Right ventricle myocardium superior (tissue), 1 donor: ENCODE measurements at regions not wholly inside any gene's neighbourhood (a gene's known extent, or its start where the extent isn't known, plus 50 kb on each side); places are given as distances from the start of the nearest gene placed in this dataset.
A peak's percentile ranks its signal among the peaks of the same experiment; 100 is the strongest.

Source experiments
- ATAC-seq: fragments of 200-7000 bp; cut with Tn5 transposase; one replicate; pipeline ENCODE4 v1.9.1; 2020; ENCODE audit warnings: mild to moderate bottlenecking; ENCODE audit not compliant: poor library complexity
- DNase-seq: peaks from one replicate; pipeline ENCODE4 v3.0.0-alpha.2; 2020
- intact Hi-C: fragments of 100-400 bp; cut with DNase I; formaldehyde crosslinking; loops from one replicate; pipeline ENCODE4 v1.11.2; 2022
- donor health status: DM: no; HTN: yes; CAD: no; lungs with severe emphysema.

DNA sequence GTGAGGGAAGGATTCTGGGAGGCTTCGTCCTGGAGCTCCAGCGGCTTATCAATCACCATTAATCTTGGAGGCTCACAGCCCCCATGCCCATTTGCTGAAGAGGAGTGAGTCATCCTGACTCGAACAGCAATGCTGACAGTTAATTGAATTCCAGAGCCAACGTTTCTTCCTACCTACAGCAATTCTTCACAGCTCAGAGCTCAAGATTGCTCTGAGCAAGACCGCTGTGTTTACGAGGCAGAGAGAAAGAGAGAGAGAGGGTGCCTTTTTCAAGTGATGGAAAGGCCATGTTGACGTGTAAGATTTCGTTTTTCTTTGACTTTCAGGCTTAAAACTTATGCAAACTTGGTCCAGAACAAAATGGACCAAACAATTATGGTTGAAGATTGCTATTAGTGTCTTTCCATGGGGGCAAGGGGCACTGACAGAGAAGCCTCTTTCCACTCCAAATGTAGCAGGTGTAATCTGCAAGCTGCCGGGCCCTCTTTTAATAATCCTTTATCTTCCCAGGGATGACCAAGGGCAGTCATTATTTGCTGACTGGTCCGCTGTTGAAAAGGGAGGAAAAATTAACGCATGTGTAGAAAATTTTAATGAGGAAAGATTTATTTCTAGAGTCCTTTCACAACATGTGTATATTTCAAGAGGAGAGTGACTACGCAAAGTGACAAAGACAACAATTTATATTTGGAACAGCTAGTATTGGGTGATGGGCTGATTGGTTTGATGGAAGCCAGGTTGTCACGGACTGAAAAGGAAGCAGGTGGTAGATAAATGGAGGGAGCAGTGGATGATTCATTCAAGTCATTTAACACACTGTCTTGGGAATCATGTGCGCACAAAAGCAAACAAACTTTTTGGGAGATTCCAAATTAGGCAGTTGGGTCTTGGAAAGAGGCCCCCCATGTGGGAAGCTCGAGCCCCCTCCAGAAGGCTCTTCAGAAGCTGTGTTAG lies 136.1 kb upstream of the IRF2BP2 start:
- ATAC-seq = no peak
- no peak for DNase-seq
- intact Hi-C loops = no loop called here

DNA sequence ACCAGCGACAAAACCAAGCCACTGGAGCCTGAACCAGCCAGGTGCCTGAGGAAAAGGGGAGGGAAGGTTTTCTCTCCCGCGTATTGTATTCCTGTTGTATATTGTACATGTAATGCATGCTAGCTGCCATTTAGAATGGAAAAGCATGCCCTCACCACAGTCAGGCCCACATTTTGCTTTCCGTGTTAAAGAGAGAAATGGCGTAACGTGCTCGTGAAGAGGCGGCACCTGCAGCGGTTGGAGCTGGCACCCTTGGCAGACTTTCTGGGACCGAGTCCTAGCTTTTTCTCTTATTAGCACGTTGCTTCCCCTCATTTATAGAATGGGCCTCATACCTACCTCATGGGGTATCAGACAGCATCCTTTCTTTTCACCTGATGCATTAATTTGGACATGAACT lies 135.3 kb upstream of the IRF2BP2 start:
- no peak for DNase-seq
- intact Hi-C loops = no loop called here

DNA sequence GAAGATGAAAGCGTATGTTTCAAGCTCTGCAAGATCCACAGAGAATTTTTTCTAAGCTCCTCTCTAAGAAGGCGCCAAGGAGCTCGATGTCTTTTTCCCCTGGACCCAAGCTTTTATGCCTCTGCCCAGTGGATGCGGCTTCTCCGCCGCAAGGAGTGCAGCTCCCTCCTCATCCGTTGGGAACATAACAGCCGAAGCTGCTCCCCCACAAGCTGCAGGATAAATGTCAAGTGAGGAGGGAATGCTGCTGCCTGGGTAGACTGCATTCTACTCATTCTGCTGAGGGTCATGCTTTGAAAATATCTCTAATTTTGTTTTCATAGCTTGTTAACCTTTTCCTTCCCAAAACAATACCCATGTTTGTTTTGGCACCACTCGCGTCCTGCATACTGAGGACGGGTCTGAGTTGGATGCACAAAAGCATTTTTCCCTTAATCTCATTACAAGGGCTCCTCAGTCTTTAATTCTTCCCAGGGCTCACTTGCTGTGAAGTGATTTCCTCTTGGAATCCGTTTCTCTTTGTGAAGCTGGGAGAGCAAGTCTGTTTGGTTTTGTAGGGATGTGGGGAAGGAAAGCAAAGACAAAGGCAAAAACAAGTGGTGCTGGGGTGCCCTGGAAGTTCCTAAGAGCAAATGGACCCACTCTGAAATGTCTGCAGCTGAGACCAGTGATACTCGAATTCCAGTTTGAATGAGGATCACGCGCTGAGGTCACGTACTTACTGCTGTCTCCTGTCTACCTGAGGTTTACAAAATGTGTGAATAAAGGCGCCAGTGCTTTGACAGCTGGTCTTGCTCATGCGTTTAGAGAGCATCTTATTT lies 134.0 kb upstream of the IRF2BP2 start:
- peak; percentile 61 for ATAC-seq
- intact Hi-C loops = no loop called here
- no peak for DNase-seq

More for the DNA sequence above, 135.3 kb upstream of the IRF2BP2 start:
- no peak for ATAC-seq

DNA sequence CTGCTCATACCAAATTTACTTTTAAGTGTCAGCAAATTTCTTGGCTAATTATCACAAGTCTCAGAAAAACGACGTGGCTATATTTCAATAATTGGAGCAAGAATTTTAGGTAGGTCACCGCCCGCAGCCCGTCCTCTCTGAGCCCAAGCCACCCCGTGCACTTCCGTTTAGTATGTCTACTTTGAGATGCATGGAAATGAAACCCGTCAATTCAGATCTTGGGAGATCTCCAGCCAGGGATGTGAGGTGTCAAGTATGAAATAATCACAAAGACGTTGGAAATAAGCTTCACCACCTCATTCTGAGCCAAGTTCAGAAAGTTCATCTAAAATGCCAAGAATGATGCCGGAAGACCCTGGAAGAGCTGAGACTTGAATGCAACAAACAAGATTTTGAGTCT lies 132.6 kb upstream of the IRF2BP2 start:
- DNase-seq = no peak
- ATAC-seq = no peak
- intact Hi-C loops = no loop called here

DNA sequence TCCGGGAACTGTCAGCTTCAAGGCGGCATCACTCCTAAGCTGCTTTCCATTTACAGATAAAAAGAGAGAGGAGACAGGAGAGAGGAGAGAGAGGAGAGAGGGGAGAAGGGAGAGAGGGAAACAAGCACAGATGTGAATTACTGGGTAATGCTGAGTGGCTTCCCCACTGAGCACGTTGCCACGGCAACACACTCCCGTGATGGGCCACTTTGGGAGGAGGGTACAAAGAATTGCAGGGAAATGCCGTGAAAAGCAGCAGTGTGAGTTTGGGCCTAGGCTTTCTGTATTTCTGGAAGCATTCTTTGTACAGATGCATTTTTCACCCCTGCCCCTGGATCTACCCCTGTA lies 128.0 kb upstream of the IRF2BP2 start:
- intact Hi-C loops = no loop called here
- no peak for DNase-seq
- ATAC-seq = no peak

DNA sequence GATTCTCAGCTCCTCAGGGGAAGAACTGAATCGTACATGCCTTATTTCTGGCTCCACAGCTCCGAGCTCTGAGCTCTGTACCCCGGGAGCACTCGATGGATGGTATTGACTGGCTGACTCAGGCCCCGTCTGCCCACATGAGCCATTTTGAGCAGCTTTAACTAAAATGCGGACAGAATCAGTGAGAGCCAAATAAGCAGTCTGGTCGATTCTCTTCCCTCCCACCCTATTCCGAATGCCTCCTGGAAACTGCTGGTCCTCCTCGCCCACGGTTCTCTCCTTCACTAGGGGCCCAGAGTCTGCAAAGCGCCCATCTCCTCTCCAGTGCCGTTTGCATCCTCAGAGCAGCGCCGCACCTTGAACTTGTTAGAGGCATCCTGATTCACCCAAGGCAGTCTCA lies 125.9 kb upstream of the IRF2BP2 start:
- intact Hi-C loops = no loop called here
- no peak for ATAC-seq
- no peak for DNase-seq

DNA sequence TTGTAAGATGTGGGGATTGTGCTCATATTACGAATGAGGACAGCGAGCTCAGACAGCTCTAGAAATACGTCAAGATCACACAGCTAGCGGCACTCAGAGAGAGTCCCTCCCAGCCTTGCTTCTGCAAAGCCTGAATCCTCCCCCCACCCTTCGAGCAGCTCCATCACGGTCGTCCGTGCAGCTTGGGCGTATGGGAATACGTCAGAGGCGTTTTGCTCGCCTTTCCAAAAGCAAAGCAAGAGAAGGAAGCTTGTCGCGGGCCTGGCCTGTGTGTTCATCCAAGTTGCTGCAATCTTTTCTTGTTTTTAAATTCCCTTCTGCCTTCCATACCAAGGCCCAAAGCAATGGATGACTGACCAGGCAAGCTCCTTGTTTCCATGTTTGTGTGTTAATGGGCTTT lies 125.5 kb upstream of the IRF2BP2 start:
- no peak for ATAC-seq
- DNase-seq = no peak
- intact Hi-C loops = no loop called here

DNA sequence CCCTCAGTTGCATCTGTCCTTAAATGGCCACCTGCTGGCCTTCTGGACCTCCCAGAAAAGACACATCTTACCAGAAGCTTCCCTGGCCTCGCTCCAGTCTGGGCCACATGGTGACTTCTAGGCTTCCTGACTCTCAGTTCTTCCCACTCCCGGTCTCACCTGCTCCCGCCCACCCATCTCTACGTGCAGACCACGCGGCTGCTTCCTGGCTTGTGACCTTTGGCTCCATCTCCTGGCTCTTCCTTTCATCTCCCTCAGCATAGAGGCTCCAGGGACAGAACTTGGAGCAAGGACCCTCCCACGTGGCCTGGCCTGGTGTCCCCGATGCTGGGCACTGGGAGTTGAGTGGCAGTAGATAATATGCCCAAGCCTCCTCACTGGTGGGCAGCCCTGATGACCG lies 124.9 kb upstream of the IRF2BP2 start:
- DNase-seq (no peak), ATAC-seq (no peak)
- intact Hi-C loops = no loop called here

DNA sequence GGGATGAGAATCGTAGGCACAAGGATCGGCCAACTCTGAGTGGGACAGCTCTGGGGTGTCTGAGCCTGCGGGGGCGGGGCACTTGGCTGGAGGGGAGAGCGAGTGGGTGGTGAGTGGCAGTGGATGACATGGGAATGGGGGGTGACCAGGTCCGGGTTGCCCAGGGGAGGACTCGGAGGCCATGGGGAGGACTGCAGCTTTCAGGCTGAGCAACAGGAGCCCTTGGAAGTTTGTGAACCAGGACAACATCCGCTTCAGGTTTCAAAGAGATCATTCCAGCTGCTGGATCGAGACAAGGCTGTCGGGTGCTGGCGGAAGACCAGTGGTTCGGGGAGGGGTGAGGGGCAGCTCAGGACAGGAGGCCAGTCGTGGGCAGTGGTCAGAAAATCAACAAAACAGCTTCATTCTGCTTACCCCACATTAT lies 124.4 kb upstream of the IRF2BP2 start:
- intact Hi-C loops = no loop called here

DNA sequence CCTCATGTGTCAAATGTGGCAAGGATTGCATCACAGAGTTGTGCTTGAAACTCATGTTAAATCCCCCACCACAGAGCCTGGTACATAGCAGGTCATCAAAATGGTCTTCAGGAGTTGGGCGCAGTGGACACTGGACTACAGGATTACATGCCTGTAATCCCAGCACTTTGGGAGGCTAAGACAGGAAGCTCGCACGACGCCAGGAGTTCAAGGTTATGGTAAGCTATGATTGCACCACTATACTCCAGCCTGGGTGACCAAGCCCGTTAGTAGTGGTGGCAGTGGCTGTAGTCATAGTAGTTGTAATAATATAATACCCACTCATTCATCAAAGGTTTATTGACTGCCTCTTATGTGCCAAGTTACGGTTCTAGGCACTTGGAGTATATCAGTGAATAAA lies 123.4 kb upstream of the IRF2BP2 start:
- intact Hi-C loops = no loop called here
- ATAC-seq = no peak
- no peak for DNase-seq

More for the DNA sequence above, 124.4 kb upstream of the IRF2BP2 start:
- no peak for ATAC-seq
- DNase-seq = no peak

DNA sequence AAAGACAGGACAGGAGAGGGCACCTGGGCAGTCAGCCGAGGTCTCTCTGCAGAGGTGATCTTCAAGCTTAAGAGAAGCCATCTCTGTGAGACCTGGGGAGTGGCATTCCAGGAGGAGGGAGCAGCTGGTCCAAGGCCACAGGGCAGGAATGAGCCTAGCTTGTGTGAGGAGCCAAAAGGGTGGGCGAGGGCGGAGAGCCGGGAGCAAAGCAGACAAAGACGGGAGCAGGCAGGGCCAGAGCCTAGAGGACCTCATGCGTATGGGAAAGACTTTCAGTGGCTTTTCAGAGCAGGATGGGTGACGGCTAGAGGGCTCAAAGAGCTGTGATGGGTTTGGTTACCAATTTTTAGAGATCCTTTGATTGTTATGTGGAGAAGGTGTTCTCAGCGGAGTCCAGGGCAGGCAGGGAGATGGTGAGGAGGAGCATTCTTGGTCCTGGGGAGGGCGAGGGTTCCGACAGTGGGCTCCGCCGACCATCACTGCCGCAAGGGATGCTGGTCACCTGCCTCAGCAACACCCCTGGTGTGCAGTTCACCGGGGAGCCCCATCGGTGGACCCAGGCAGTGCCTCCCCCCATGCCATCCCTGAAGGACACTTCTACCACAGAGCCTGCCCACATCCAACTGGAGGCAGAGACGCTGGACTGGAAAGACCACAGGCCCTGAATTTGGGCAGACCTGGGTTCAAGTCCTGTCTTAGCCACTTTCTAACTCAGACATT lies 122.9 kb upstream of the IRF2BP2 start:
- intact Hi-C loops = no loop called here
- ATAC-seq (no peak), DNase-seq (no peak)

DNA sequence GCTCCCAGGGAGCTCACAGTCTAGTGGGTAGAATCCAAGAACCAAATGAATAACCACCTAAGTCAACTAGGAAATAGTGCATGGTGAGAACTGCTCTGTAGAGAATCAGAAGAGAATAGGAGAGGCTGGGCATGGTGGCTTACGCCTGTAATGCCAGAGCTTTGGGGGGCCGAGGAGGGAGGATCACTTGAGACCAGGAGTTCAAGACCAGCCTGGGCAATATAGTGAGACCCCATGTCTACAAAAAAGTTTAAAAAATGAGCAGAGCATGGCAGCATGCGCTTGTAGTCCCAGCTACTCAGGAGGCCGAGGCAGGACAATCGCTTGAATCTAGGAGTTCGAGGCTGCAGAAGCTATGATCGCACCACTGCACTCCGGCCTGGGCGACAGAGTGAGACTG lies 122.3 kb upstream of the IRF2BP2 start:
- intact Hi-C loops = no loop called here
- DNase-seq = no peak
- ATAC-seq = no peak

DNA sequence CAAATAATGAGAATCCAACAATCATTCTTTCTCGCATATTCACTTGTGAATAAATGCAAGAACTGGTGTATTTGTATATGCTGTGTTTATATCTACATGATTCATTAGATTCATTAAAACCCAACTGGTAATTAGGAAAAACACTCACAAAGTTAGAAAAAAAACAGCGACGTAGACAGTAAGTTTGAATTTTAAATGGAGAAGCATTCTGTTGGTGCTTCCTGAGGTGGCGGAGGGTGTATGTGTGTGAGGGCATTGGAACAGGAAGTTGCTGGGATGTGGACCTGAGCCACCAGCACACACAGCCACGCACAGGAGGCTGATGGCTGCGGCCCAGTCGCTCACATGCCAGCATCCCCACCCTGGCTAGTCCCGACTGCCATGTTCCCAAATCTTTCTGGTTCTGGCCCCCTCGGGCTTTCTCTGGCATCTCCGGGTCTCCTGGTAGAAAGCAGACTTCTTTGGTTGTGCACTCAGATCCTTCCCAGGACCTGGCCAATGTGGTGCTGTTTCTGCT lies 121.6 kb upstream of the IRF2BP2 start:
- intact Hi-C loops = no loop called here
- no peak for DNase-seq
- ATAC-seq = peak; percentile 53

DNA sequence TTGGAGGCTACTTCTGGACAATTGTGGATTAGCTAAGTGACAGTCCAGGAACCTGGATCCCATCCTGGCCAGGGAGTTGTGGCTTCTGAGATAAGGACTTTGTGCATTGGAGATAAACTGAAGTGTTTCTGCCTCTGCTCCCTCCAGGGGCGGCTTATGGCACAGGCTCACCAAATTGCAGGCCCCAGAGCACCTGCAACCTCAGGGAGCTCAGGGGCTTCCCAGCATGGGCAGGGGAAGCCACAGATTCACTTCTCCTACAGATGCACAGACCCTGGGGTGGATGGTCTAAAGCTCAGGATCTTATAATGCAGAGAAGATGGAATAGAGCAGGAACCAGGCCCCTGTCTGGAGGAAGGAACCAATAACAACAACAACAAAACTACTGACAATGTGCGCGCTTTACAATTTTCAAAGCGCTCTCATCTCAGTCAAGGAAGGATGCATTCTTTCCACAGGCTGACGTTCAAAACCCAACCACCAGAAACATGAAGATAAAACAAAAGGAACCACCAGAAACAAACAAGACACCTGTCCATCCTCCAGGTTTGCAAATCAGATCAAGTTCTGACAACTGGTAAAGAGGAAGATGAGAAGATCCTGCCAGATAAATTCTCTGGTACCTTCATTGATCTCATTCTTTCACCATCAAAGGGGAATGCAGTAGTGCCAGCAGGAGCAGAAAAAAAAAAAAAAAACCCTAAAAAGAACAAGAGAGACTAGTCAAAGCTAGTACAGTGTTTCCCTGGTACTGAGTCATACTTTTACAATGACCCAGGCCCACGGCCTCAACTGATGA lies 121.0 kb upstream of the IRF2BP2 start:
- DNase-seq (no peak), ATAC-seq (no peak)
- intact Hi-C loops = no loop called here

DNA sequence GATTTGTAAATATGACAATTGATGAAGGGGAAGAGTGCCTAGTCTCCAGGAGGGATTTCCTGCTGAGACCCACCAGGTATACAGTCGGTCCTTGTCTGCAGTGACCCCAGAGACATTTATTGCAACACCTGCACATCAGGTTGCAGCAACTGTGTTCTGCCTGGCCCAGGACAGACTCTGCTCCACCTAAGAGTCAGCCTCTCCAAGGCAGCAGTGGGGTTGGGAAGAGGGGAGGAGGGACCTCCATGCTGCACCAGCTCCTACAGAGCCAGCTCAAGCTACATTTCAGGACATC lies 120.4 kb upstream of the IRF2BP2 start:
- no peak for ATAC-seq

DNA sequence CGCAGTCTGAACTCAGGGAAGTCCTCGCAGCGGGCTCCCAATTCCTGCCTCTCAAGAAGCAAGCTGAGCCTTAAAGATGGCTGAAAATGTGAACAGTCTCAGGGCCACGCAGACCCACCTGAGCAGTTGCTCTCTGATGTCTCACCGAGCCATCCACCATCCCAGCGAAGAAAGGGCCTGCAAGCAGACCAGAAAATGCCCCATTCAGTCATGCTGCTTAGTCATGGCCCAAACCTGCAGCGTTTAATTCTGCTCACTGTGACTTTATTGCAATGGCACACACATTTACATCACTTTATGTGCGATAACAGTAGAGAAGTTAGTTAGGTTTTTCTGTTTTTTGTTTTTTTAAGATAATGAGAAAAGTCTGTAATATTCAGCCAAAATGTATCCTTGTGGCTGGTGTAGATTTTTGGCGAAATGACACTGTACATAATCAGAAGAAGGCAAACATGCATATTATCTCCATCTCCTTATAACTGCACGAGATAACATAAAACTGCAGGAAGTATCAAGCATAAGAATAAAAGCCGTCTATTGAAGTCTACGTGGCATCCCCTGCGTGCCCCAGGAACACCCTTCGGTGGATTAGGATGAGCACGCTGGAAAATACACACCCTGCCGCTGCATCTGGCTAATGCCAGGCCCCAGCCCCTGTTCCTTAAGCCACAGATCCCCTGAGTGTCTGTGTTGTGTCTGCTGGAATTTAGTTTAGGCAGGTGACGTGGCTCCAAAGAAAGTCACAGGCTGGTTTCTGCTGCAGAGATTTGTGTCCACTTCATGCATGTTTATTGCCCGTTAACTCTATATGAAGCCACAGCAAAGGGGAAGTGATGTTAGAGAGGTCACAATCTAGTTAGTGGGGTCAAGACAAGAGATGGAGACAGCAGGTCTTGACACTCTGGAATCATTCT lies 119.8 kb upstream of the IRF2BP2 start:
- intact Hi-C loops = loop anchor here (10.0 kb wide), 3 partner anchors 155 to 235 kb away; no protein-coding TSS in a partner anchor
- DNase-seq = no peak
- no peak for ATAC-seq

More for the DNA sequence above, 120.4 kb upstream of the IRF2BP2 start:
- no peak for DNase-seq
- intact Hi-C loops = no loop called here

DNA sequence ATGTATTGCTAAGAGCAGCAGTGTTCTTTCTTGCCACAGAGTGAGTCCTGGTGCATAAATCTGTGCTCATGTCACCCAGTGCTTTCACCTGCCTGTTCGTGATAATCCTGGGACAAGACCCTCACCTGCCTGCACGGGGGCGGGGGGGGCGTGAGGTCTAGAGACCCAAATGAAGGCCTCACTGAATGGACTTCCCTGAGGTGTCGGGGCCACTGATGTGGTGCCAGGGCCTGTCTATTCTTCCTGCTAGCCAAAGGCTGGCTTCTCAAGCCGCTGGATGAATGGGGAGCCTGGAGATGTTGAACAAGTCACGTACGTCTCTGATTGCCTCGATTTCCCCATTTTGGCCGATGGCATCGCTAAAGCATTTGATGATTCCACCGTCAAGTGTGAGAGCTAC lies 118.8 kb upstream of the IRF2BP2 start:
- intact Hi-C loops = loop anchor here (10.0 kb wide), 3 partner anchors 156 to 234 kb away; no protein-coding TSS in a partner anchor
- ATAC-seq = no peak

More for the DNA sequence above, 118.8 kb upstream of the IRF2BP2 start:
- DNase-seq = no peak
